T-helper 2 cell treated with Interferon-gamma antibody and Interleukin-4, amounts not matched to agents 100 ng/mL and 5 ng/mL, for 36 hours (primary cell): ENCODE measurements at regions not wholly inside any gene's neighbourhood (a gene's known extent, or its start where the extent isn't known, plus 50 kb on each side); places are given as distances from the start of the nearest gene placed in this dataset.

Experiments
- intact Hi-C: fragments of 100-400 bp; cut with micrococcal nuclease; formaldehyde crosslinking; loops from one replicate; pipeline ENCODE4 v1.15.1; 2023

DNA sequence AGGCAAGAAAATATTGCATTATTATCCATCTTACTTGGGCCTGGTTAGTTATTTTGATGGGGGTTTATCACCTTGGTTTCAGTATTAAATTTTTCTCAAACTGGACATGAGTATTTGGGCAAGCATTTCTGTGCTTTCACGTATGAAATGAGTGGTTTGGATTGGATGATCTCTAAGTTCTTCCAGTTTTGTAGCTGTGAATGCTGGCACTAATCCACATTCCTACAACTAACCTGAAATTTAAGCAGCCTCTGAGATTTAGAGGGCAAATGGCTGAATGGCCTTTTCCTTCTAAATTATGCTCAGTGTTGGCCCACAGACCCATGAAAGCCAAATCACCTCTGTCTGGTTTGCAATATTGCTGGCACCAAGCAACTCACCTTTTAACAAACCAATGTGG lies 475.0 kb upstream of the B3GALT2 start:
- intact Hi-C loops, result no loop called here

GRCh38 chr1:193660428-193660827 lies 474.0 kb upstream of the B3GALT2 start:
- intact Hi-C loops, result no loop called here

DNA sequence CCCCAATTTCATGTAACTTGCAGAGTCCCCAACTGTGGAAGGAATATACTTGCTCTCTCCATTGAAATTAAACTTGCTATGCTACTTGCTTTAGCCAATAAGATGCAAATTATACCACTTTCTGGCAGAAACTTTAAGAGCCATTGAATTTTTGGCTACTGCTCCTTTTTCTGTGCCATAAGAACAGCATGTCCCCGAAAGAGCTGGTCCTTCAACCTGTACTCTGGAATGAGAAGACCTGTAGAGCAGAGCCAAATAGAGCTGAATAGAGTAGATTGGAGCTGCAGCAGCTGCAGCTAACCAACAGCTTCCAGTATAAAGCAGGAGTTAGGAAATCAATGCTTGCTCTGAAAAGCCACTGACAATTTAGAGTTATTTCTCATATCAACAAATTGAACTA lies 472.3 kb upstream of the B3GALT2 start:
- intact Hi-C loops, result no loop called here

DNA sequence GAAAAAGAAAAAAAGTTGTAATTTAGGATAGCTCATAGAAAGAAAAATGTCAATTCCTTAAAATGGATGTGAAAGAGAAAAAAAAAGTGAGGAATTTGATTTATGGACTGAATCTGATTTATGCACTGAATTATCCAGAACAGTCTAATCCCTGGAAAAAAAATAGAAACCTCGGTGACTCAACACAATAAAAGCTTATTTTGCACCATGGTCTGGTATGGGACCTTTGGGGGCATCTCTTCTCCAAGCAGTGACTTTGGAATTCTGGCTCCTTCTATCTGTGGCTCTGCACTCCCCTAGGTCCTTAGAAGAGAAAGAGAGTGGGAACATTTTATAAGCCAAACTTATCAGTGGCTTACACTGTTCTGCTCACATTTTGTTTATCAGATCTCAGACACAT lies 471.7 kb upstream of the B3GALT2 start:
- intact Hi-C loops, result no loop called here

DNA sequence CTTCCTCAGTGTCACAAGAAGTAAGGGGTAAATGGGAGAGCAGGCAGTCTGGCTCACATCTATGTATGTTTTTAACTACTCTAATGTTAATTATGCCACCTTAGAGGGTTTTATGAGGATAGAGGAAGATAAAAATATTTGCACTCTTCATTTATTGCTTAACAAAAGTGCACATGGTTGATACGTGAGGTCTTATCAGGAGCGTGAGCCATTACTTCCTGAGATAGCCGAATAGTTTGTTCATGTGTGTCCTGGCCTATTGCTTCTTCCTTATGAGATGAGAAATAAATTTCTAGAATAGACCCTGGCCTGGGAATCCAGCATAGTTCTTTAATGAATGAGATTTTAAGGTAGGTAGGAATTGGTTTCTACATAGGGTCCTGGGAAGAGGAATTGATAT lies 471.1 kb upstream of the B3GALT2 start:
- intact Hi-C loops, result no loop called here

DNA sequence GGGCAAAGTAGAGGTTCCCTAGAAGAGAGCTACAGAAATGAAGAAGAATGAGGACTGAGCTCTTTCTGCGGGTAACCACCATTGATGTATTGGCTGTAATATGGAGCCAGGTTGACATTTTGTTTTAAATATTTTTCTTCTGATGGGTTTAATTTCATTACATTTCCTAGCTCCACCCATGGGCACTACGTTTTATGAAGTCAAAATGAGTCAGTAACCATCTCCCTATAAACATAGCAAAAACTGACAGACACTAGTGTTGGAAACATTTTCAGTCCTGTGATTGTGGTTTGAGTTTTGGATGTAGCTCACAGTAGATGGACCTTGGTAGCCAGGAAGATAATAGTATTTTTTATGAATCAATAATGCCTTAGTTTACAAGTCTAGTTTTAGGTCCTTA lies 470.4 kb upstream of the B3GALT2 start:
- intact Hi-C loops, result no loop called here

DNA sequence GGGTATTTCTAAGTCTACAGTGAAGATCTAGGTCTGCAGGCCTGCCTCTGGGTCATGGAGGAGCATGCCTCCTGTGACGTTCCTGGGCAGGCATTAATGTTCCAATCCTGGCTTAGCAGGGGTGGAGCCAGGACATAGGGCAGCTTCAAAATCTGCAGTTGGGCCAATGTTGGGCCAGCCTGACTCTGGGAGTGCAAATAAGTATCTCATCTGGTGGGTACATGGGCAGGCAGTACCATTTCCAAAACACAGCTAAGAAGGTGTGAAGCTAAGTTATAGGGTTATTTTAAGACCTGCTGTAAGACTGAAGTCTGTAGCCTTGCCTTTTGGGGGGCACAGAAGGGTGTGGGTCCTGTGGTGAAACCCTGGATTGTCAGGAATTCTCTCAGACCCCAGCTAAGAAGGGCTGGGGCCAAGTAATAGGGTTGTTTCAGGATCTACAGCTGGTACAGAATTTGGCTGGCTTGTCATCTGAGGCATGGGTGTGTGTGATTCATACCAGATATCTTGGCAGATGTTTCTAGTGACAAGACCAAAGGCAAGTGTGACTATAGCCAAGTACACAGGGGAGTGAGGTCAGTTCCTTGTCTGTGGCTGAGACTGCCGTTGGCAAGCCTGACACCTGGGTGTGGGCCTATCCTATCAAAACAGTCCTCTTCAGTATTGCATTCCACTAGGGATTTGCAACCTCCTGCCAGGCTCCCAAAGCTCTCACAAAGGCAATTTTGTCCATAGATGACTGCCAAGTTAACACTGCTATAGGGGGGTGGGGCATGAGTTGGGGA lies 468.7 kb upstream of the B3GALT2 start:
- intact Hi-C loops, result no loop called here

DNA sequence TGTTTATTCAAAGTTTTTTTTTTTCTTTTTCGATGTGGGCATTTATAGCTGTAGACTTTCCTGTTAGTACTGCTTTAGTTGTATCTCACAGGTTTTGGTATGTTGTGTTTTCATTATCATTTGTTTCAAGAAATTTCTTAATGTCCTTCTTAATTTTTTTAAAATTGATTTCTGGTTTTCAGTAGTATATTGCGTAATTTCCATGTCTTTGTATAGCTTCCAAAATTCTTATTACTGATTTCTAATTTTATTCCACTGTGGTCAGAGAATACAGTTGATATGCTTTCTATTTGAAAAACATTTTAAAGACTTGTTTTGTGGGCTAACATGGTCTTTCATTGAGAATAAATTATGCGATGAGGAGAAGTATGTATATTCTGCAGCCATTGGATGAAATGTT lies 463.2 kb upstream of the B3GALT2 start:
- intact Hi-C loops, result no loop called here

- intact Hi-C loops, result no loop called here
Observed at GRCh38 chr1:193634876-193635275, 448.5 kb upstream of the B3GALT2 start.

DNA sequence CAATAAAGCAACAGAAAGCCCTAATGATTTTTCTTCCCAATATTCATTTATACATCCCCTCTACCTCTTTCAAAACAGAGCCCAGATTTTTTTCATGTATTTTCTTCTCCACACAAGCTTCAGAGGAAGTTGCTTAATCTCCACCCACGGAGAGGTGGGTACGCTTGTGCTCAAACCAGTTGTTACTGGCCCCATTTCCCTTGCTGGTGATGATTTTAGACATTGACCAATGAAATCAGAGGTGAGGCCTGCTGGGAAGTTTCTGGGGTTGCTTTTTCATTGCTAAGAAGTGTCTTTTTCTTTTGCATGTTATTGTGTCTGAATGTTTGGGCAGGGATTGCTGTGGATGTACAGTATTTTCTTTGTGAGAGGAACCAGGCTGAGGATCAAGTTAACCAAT lies 448.1 kb upstream of the B3GALT2 start:
- intact Hi-C loops, result no loop called here

DNA sequence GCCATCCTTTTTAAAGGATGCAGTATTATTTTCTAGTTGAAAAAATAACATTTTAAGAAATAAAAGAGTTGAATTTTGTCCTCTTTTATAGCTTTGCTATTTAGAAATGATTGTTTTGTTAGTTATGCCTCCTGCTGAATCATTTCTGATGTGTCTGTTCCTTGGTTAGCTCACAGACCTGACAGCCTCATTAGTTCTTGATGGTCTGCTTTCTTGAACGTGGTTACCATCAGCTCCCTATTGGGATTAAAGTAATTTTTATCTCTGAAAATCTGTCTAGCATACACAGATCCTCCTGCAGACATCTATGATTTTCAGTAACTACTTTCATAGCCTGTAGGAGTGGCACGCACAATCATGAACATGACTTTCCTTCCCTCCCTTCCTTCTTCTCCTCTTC lies 447.6 kb upstream of the B3GALT2 start:
- intact Hi-C loops, result no loop called here

GRCh38 chr1:193633093-193633492 lies 446.7 kb upstream of the B3GALT2 start:
- intact Hi-C loops, result no loop called here

GRCh38 chr1:193631306-193631705 lies 444.9 kb upstream of the B3GALT2 start:
- intact Hi-C loops, result no loop called here

DNA sequence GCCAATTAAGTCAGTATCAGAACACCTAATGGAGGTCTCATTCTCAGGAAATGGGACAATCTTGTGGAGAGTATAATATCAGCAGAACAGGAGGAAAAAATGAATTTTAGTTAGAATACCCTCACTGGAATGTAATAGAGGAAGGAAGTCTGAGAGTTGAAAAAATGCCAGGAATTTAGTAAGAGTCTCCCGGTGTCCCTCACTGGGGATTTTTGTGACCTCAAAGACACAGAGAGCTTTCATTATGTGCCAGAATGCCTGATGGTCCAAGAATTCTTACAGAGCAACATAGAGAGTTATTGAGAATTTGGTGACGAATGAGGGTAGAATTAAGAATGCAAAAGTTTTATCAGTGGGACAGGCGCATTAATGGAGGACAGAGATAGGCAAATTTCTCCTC lies 443.5 kb upstream of the B3GALT2 start:
- intact Hi-C loops, result no loop called here

DNA sequence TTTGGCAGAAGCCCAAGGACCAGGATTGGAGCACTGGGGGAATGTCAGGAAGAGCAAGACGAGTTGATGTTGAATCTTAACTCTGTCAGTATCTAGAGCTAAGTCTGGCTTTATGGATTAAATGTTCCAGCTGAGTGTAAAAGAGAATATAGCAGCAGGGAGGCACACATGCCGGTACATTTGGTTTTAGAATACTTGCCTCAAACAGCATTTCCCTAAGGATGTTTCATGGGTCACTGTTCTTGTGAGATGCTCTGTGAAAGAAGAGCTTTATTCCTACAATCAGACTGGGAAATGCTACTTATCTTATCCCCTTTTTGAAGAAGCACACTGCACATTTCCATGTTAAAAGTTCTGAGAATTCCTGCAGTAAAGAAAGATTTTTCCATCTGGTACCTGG lies 440.3 kb upstream of the B3GALT2 start:
- intact Hi-C loops, result no loop called here

DNA sequence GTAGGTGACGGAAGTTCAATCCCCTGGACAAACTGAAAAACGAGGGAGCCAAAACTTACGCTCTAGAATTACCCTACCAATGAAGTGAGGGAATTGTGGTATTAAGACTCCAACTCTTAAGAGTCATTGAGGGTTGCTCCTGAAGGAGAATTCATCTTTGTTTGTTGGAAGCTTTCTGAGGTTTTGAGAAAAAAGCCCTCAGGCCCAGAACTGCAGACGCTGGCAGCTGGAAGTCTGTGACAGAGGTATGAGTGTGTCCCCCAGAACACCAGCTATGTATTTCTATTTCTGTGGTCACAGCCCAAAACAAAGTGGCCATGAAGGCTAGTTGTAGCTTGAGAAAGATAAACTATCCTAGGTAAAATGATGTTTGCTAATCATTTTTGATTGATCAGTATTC lies 438.8 kb upstream of the B3GALT2 start:
- intact Hi-C loops, result no loop called here

- intact Hi-C loops, result no loop called here
Observed at GRCh38 chr1:193619911-193620310, 433.5 kb upstream of the B3GALT2 start.

GRCh38 chr1:193614817-193615216 lies 428.4 kb upstream of the B3GALT2 start:
- intact Hi-C loops, result no loop called here

GRCh38 chr1:193614275-193614674 lies 427.9 kb upstream of the B3GALT2 start:
- intact Hi-C loops, result no loop called here

DNA sequence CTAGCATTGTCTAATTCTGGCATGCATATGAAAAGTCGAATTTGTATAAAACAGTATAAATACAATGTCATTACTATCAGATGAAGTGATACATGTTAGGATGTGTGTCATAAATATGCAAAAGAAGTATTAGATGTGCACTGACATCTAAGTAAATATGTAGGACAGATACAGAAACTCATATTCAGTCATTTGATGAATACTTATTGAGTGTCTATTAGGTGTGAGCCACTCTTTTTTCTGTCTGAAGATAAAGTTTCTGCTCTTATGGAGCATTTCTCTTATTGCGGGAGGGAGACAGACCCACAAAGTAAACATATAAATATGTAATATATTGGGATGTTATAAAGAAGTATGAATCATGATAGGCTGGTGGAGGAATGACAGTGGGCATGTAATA lies 426.6 kb upstream of the B3GALT2 start:
- intact Hi-C loops, result no loop called here

DNA sequence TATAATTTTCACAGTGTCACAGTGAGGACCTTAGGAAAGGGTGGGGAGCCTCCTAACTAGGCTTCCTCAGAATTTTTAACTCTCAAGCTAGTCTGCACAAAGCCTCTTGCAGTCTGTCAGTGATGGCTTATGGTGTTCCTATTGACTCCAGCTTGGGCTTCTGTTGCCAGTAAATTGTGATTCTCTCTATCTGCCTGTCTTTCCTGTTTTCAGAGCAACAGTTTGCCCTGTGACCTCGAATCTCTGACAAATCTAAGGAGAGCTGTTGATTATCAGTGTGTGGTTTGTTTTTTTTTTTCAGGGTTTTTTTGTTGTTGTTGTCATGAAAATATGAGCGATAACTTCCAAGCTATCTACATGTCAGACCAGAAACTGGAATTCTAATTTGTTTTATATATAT lies 423.2 kb upstream of the B3GALT2 start:
- intact Hi-C loops, result loop anchor here (5.0 kb wide), 2 partner anchors 72 to 197 kb away; no protein-coding TSS in a partner anchor

DNA sequence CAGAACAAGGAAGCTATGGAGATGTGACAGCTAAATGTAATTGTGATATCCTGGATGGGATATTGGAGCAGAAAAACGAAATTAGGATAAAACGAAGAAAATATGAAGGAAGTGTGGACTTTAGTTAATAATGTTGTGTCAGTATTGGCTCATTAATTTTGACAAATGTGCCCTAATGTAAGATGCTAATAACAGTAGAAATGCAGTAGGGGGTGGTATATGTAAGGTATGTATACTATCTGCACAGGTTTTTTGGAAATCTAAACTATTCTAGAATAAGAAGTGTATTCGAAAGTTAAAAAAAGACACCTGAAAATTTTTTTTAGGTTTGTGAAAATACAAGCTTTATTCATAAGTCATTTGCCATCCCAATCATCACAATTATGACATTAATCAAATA lies 421.4 kb upstream of the B3GALT2 start:
- intact Hi-C loops, result loop anchor here (5.0 kb wide), 2 partner anchors 70 to 195 kb away; no protein-coding TSS in a partner anchor

DNA sequence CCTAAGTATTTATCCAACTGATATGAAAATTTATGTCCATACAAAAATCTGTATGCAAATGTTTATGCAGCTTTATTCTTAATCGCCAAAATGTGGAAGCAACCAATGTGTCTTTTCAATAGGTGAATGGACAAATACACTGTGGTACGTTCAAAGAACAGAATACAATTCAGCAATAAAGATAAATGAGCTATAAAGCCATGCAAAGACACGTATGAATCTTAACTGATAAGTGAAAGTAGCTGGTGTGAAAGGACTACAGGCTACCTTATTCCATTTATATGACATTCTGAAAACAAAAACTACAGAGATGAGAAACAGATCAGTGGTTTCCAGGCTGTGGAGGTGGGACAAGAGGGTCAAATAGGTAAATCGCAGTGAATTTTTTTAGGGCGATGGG lies 419.6 kb upstream of the B3GALT2 start:
- intact Hi-C loops, result loop anchor here (5.0 kb wide), 2 partner anchors 69 to 194 kb away; no protein-coding TSS in a partner anchor

- intact Hi-C loops, result no loop called here
Observed at GRCh38 chr1:193602705-193603104, 416.3 kb upstream of the B3GALT2 start.
